ENCODE measurements at regions not wholly inside any gene's neighbourhood (a gene's known extent, or its start where the extent isn't known, plus 50 kb on each side); places are given as distances from the start of the nearest gene placed in this dataset.
"Not testable (repeated sequence)": the region's sequence is repeated elsewhere in the genome, so short reads cannot be mapped to it uniquely, and the experiment has no call there.

GRCh38 chr3:104198131-104198530 lies 1168.6 kb upstream of the ALCAM start:
- DNase-seq (ENCODE audit: low read depth), result no peak
- no peak overlapping the region for H3K4me3 ChIP-seq (ENCODE audit: low read depth, low read length)
- TF ChIP-seq CTCF (IDR thresholded peaks at IDR 0.05; ENCODE audit: insufficient read depth, low read length), result no peak

- no peak for TF ChIP-seq CTCF (IDR thresholded peaks at IDR 0.05; ENCODE audit: insufficient read depth, low read length)
- DNase-seq (ENCODE audit: low read depth), result no peak
- no peak overlapping the region for H3K4me3 ChIP-seq (ENCODE audit: low read depth, low read length)
Measured at GRCh38 chr3:104206925-104207324, 1159.8 kb upstream of the ALCAM start.

DNA sequence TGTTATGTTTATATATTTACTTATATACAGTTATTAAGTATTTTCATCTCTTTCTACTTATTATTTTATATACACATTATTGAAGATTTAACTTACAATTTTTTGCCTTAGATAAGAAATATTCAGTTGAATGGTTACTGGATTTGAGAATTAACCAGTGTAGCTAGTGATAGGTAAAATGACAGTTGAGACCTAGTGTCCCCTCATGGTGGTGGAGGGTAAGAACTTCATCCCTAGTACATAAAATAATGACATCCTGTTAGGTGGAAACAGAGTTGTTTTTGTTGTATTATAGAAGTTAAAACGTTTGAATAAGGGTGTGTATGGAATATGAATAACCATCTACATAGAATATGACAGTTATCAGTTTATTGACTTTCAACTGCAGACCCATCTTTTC lies 1152.4 kb upstream of the ALCAM start:
- H3K4me3 ChIP-seq (ENCODE audit: low read depth, low read length), result no peak overlapping the region
- DNase-seq (ENCODE audit: low read depth), result no peak
- no peak for TF ChIP-seq CTCF (IDR thresholded peaks at IDR 0.05; ENCODE audit: insufficient read depth, low read length)

DNA sequence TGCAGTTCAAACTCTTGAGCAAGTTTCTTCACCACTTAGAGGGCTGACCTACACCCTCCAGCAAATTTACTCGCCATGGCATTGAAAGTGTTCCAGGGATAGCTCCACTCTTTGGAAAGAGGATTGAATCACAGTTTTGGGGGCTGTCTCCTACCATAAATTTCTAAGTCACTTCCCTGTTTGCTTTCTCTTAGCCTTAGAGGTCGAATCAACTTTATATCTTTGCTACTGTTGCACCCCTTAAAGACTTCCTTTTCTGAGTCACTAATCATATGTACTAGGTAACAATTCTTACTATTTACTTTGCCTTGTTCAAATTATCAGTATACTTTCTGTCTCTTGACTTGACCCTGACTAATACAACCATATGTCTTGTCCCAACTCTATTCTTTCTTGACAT lies 1151.8 kb upstream of the ALCAM start:
- no peak for TF ChIP-seq CTCF (IDR thresholded peaks at IDR 0.05; ENCODE audit: insufficient read depth, low read length)
- no peak overlapping the region for H3K4me3 ChIP-seq (ENCODE audit: low read depth, low read length)
- no peak for DNase-seq (ENCODE audit: low read depth)

- H3K4me3 ChIP-seq (ENCODE audit: low read depth, low read length); DNase-seq (ENCODE audit: low read depth): not testable (repeated sequence)
Measured at GRCh38 chr3:104219046-104219445, 1147.7 kb upstream of the ALCAM start.

GRCh38 chr3:104234442-104235194 lies 1132.1 kb upstream of the ALCAM start:
- no peak for DNase-seq (ENCODE audit: low read depth)
- TF ChIP-seq CTCF (IDR thresholded peaks at IDR 0.05; ENCODE audit: insufficient read depth, low read length), result no peak
- H3K4me3 ChIP-seq (ENCODE audit: low read depth, low read length), result no peak overlapping the region

- DNase-seq (ENCODE audit: low read depth), result no peak
- H3K4me3 ChIP-seq (ENCODE audit: low read depth, low read length), result no peak overlapping the region
- no peak for TF ChIP-seq CTCF (IDR thresholded peaks at IDR 0.05; ENCODE audit: insufficient read depth, low read length)
Measured at GRCh38 chr3:104244680-104245220, 1122.0 kb upstream of the ALCAM start.

All from fibroblast of the aortic adventitia (primary cell).